Spleen (tissue), 7 donors: ENCODE measurements at regions not wholly inside any gene's neighbourhood (a gene's known extent, or its start where the extent isn't known, plus 50 kb on each side); places are given as distances from the start of the nearest gene placed in this dataset.

Source experiments
- CTCF ChIP-seq, 11 experiments: fragments of 200-600 bp in 7 of 11; fragments of 450-650 bp in 4 of 11; sonication (generic) in 4 of 11; IDR thresholded peaks in 8 of 11; conservative IDR thresholded peaks in 3 of 11; 1 replicate in 7 of 11; 2 replicates in 4 of 11; pipeline versions ENCODE4 v1.4.0 to v1.8.0; 2016 to 2021; ENCODE audit warnings: antibody characterized with exemption in 11 of 11, inconsistent platforms in 4 of 11, mild to moderate bottlenecking in 1 of 11
- POLR2AphosphoS5 ChIP-seq, 3 donors: sonication (generic); formaldehyde crosslinking; IDR thresholded peaks; one replicate each; pipeline ENCODE4 v1.5.1; 2017; ENCODE audit warnings: antibody characterized with exemption in 3 of 3
- donor health status: DM: no; HTN: no; CAD: no; lungs with moderate emphysema.
- donor health status: DM: no; HTN: no; CAD: no.
- donor health status: DM: no; HTN: no; CAD: no.

DNA sequence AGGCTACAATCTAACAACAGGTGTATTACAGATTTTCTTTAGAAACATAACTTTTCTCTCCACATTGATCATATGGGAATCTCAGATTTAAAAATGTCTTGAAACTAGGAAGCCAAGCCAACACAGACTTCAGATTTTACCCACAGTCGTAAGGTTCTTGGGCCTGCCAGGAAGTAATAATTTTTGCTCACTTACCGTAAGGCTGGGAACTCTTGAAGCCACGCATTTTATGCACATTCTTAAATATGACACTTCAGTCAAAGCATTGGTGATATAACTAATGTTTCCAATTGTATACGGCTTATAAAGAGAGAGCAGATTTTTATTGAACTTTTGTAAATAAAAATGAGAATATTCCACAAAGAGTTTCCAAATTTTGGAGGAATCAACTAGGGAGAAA, 328.9 kb upstream of the TRPC7 start:
- TF ChIP-seq CTCF (IDR thresholded peaks at IDR 0.05 in 8 of 11, conservative IDR thresholded peaks at IDR 0.05 in 3 of 11) (no peak), POLR2AphosphoS5 (IDR thresholded peaks at IDR 0.05) (no peak)
